IgD-negative memory B cell (primary cell): ENCODE measurements at regions not wholly inside any gene's neighbourhood (a gene's known extent, or its start where the extent isn't known, plus 50 kb on each side); places are given as distances from the start of the nearest gene placed in this dataset.

ENCODE experiments used
- H3K27ac Mint-ChIP-seq, 3 donors: one replicate each; pipeline ENCODE4 v1.8.0; 2020 to 2022; ENCODE audit warnings: mild to moderate bottlenecking in 3 of 3, mixed read lengths in 3 of 3, moderate library complexity in 1 of 3
- H3K27me3 Mint-ChIP-seq: one replicate; pipeline ENCODE4 v1.8.0; 2021; ENCODE audit warnings: mixed read lengths
- H3K36me3 Mint-ChIP-seq: one replicate; pipeline ENCODE4 v1.8.0; 2020; ENCODE audit warnings: mild to moderate bottlenecking, mixed read lengths
- H3K4me1 Mint-ChIP-seq, 3 donors: one replicate each; pipeline ENCODE4 v1.8.0; 2020 to 2022; ENCODE audit warnings: mixed read lengths in 3 of 3, mild to moderate bottlenecking in 1 of 3
- H3K4me3 Mint-ChIP-seq, 4 donors: one replicate each; pipeline ENCODE4 v1.8.0; 2020 to 2022; ENCODE audit warnings: mild to moderate bottlenecking in 4 of 4, mixed read lengths in 4 of 4, moderate library complexity in 3 of 4
- H3K9me3 Mint-ChIP-seq, 3 donors: one replicate each; pipeline ENCODE4 v1.8.0; 2020 to 2021; ENCODE audit warnings: mixed read lengths in 3 of 3, mild to moderate bottlenecking in 1 of 3

DNA sequence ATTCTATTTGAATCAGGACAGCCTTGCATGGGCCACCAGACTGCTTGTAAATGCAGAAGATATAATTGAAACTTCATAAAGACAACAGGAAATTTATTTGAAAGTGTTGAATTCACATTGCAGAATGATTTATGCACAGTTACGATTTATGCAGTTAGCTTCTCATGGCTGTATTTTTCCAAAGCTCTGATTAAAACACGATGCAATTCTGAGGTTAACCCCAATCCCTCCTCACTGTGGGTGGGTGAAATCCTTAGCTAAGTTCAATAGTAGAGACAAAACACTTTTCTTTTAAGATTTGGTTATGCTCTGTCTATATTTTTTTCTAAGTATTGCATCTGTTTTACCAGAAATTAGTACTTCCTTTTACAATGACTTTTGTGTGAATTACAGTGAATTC, 728.8 kb upstream of the IGFBP3 start:
- peaks cover 2 to 9% (median 2%) of the 10 kb centered on the region in 3 donors for H3K9me3 Mint-ChIP-seq
- no peaks in the 10 kb centered on the region for H3K27me3 Mint-ChIP-seq
- no peak overlapping the region for H3K27ac Mint-ChIP-seq
- no peak overlapping the region for H3K4me3 Mint-ChIP-seq
- peaks cover 6% of the 10 kb centered on the region for H3K36me3 Mint-ChIP-seq
- H3K4me1 Mint-ChIP-seq, result no peaks in the 10 kb centered on the region

DNA sequence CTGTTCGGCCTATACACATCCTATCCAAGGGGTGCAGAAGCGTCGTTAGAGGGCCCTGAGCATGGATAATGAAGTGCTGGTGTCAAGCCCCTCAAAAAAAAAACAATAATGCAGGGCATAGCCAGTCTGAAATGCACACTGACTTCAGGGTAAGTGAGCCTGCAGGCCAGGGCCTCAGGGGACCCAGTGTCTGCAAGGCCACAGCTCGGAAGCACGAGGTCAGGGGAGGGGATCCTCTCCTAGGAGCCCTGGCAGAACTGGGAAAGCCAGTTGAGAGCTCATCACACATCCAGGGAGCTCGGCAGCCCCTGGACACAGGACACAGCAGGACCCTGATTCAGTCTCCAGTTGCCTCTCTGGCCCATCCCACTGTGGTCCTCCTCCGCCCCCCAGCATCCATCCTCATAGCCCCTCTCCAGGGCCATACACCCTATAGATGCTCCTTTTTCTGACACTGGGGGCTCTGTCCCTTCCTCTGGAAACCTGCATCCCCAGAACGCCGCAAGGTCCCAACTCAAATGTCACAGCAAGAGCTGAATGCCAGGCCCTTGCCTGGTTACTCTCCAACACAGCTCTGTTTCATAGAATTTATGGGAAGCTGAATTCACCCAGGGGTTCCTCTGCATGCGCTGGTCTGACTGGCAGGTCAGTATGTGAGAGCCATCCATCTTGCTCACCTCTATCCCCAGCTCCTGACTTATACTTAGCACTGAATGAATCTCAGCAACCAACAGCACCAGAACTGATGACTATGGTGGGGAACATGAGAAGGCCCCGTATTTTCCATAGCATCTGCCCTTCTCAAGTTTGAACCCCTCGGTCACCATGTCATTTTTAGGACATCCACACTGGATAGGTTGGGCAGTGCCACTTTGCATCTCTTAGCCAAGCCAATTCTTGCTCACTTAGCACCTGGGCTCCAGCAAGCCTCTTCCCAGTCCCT, 717.0 kb upstream of the IGFBP3 start:
- H3K4me1 Mint-ChIP-seq, result no peaks in the 10 kb centered on the region
- H3K27me3 Mint-ChIP-seq, result no peaks in the 10 kb centered on the region
- no peaks in the 10 kb centered on the region for H3K9me3 Mint-ChIP-seq
- no peaks in the 10 kb centered on the region for H3K36me3 Mint-ChIP-seq
- H3K4me3 Mint-ChIP-seq, result no peak overlapping the region
- H3K27ac Mint-ChIP-seq, result no peak overlapping the region

DNA sequence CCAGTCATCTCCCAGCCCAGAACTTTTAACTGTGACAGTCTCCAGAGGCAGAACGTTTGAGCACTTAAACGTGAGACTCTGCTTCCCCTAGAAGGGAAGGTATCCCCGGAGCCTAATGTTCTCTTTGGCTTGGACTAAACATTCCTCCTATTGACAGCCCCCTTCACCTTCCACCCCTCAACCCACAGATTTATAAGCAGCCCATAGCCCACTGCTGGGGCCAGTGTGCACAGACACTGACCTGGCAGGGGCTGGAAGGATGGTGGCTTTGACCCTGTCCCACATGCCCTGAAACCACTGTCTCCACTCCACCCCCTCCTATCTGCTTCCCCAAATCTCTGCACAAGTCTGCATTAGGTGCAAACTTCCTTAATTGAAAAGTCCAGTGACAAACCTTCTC, 715.0 kb upstream of the IGFBP3 start:
- Mint-ChIP-seq H3K9me3 (no peaks in the 10 kb centered on the region), H3K36me3 (no peaks in the 10 kb centered on the region), H3K27me3 (no peaks in the 10 kb centered on the region), H3K4me3 (no peak overlapping the region), H3K4me1 (no peaks in the 10 kb centered on the region), H3K27ac (no peak overlapping the region)

GRCh38 chr7:46633630-46634240, 712.7 kb upstream of the IGFBP3 start:
- no peak overlapping the region for H3K4me3 Mint-ChIP-seq
- H3K9me3 Mint-ChIP-seq, result no peaks in the 10 kb centered on the region
- no peaks in the 10 kb centered on the region for H3K36me3 Mint-ChIP-seq
- no peaks in the 10 kb centered on the region for H3K4me1 Mint-ChIP-seq
- H3K27ac Mint-ChIP-seq, result no peak overlapping the region
- H3K27me3 Mint-ChIP-seq, result no peaks in the 10 kb centered on the region

DNA sequence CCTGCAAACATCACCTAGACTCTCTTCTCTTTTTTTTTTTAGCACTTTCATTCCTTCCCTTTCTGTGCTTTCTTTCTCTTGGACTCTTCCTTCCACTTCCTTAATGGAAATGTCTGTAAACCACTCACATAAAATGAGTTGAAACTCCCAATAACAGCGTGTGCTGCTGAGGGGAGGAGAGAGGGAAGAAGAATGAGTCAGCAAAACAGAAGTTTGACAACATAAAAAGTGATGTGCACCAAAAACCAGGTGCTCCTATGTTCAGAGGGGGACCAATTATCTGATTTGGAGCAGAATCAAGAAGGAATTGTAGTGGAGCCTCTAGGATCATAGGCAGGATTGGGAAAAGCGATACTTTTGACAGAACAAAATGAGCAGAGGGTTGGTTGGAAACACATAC, 712.1 kb upstream of the IGFBP3 start:
- Mint-ChIP-seq H3K27ac (no peak overlapping the region), H3K4me1 (no peaks in the 10 kb centered on the region), H3K36me3 (no peaks in the 10 kb centered on the region), H3K9me3 (no peaks in the 10 kb centered on the region), H3K27me3 (no peaks in the 10 kb centered on the region), H3K4me3 (no peak overlapping the region)

GRCh38 chr7:46630031-46630430, 709.0 kb upstream of the IGFBP3 start:
- Mint-ChIP-seq H3K4me3 (no peak overlapping the region), H3K36me3 (no peaks in the 10 kb centered on the region), H3K9me3 (no peaks in the 10 kb centered on the region), H3K27me3 (no peaks in the 10 kb centered on the region), H3K27ac (no peak overlapping the region), H3K4me1 (no peaks in the 10 kb centered on the region)

- H3K27me3 Mint-ChIP-seq, result no peaks in the 10 kb centered on the region
- no peaks in the 10 kb centered on the region for H3K36me3 Mint-ChIP-seq
- no peaks in the 10 kb centered on the region for H3K4me1 Mint-ChIP-seq
- H3K4me3 Mint-ChIP-seq, result no peak overlapping the region
- H3K27ac Mint-ChIP-seq, result no peak overlapping the region
- no peaks in the 10 kb centered on the region for H3K9me3 Mint-ChIP-seq
Measured at GRCh38 chr7:46628389-46628788, 707.3 kb upstream of the IGFBP3 start.

DNA sequence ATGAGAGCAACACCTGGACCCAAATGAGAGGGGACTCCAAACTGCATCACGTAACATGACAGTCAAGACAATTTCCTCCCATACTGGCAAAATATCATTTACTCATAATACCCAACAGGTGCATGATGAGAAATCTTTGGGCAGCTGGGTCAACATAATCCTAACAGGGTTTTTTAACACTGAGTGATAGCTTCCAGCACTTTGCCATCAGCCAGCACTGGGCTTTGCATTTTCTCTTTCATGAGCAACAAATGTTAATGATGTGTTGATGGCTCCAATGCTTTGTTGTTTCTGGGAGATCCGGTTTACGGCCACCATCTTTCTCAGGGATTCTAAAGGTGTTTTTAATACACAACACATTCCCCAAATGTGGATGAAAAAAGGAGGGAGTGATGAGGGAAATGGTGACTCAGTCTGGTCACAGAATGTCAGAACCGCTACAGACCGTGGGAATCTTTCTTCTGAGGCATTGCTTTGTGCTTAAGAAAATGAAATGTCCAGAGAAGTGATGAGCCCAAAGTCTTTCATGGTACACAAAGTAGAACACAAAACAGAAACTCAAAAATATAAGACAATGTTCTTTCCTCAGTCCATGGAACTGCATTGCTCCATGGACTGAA, 705.7 kb upstream of the IGFBP3 start:
- Mint-ChIP-seq H3K9me3 (no peaks in the 10 kb centered on the region), H3K4me3 (no peak overlapping the region), H3K27ac (no peak overlapping the region), H3K4me1 (no peaks in the 10 kb centered on the region), H3K27me3 (no peaks in the 10 kb centered on the region), H3K36me3 (no peaks in the 10 kb centered on the region)

- Mint-ChIP-seq H3K9me3 (no peaks in the 10 kb centered on the region), H3K27me3 (no peaks in the 10 kb centered on the region), H3K4me1 (no peaks in the 10 kb centered on the region), H3K27ac (no peak overlapping the region), H3K36me3 (no peaks in the 10 kb centered on the region), H3K4me3 (no peak overlapping the region)
Measured at GRCh38 chr7:46626261-46626660, 705.2 kb upstream of the IGFBP3 start.

- H3K27me3 Mint-ChIP-seq, result no peaks in the 10 kb centered on the region
- no peaks in the 10 kb centered on the region for H3K9me3 Mint-ChIP-seq
- H3K4me3 Mint-ChIP-seq, result no peak overlapping the region
Measured at GRCh38 chr7:46625032-46625431, 704.0 kb upstream of the IGFBP3 start.

GRCh38 chr7:46622251-46622650, 701.2 kb upstream of the IGFBP3 start:
- Mint-ChIP-seq H3K9me3 (peaks cover 0 to 2% (median 0%) of the 10 kb centered on the region in 3 donors), H3K36me3 (no peaks in the 10 kb centered on the region), H3K4me1 (no peaks in the 10 kb centered on the region)

More at GRCh38 chr7:46625032-46625431, 704.0 kb upstream of the IGFBP3 start:
- no peaks in the 10 kb centered on the region for H3K4me1 Mint-ChIP-seq
- no peak overlapping the region for H3K27ac Mint-ChIP-seq
- H3K36me3 Mint-ChIP-seq, result no peaks in the 10 kb centered on the region

DNA sequence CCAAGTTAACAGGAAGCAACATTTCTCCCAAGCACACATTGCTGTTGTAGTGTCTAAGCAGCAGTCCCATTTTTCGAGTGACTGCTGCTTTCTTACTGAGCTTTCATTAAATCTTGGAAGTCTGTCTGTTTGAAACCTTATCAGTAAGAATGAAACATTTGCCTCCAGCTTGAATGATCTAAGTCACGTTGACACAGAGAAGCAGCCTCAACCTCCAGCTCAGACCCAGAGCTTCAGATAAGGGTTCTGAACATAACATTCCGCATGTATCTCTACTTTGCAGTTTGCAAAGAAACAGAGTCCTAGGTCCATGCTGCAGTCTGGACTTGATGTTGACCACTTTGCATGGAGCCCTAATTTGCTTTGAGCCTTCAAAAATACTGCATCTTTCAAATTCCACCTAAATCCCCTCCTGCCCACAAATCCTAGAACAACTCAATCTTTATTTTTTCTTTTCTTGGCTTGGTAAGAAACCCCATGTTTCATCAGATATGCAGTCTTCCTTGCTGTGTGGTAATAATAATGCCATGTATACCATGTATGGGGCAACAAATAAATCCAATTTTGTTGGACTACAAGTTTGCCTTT, 698.7 kb upstream of the IGFBP3 start:
- H3K36me3 Mint-ChIP-seq, result no peaks in the 10 kb centered on the region
- no peak overlapping the region for H3K4me3 Mint-ChIP-seq
- no peaks in the 10 kb centered on the region for H3K4me1 Mint-ChIP-seq
- H3K27me3 Mint-ChIP-seq, result no peaks in the 10 kb centered on the region
- H3K9me3 Mint-ChIP-seq, result peaks cover 0 to 4% (median 2%) of the 10 kb centered on the region in 3 donors
- no peak overlapping the region for H3K27ac Mint-ChIP-seq

More at GRCh38 chr7:46622251-46622650, 701.2 kb upstream of the IGFBP3 start:
- Mint-ChIP-seq H3K4me3 (no peak overlapping the region), H3K27ac (no peak overlapping the region), H3K27me3 (no peaks in the 10 kb centered on the region)

GRCh38 chr7:46616636-46617035, 695.6 kb upstream of the IGFBP3 start:
- peaks cover 0 to 4% (median 3%) of the 10 kb centered on the region in 3 donors for H3K9me3 Mint-ChIP-seq
- H3K4me3 Mint-ChIP-seq, result no peak overlapping the region
- H3K36me3 Mint-ChIP-seq, result no peaks in the 10 kb centered on the region
- H3K27ac Mint-ChIP-seq, result no peak overlapping the region
- H3K27me3 Mint-ChIP-seq, result no peaks in the 10 kb centered on the region
- H3K4me1 Mint-ChIP-seq, result no peaks in the 10 kb centered on the region

GRCh38 chr7:46613551-46613950, 692.5 kb upstream of the IGFBP3 start:
- H3K4me3 Mint-ChIP-seq, result no peak overlapping the region
- no peaks in the 10 kb centered on the region for H3K36me3 Mint-ChIP-seq
- no peaks in the 10 kb centered on the region for H3K4me1 Mint-ChIP-seq
- H3K27me3 Mint-ChIP-seq, result no peaks in the 10 kb centered on the region
- peaks cover 0 to 4% (median 3%) of the 10 kb centered on the region in 3 donors for H3K9me3 Mint-ChIP-seq
- H3K27ac Mint-ChIP-seq, result no peak overlapping the region

DNA sequence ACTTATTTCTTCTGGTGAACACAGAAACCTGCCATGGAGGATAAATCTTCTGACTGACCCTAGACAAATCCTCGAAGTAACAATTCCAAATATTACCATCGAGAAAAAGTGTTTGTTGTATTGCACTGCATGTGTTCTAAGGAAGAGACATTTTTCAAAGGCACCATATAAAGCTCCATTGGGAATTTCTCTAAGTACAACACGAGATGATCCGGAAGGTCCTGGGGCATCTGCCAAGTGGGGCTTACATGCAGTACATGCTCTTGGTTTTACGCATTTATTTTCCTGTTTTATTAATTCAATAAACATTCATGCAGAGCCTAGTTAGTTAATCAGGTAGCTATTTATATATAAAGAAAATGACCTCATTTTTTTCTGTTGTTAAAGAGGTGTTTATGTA, 692.0 kb upstream of the IGFBP3 start:
- Mint-ChIP-seq H3K36me3 (no peaks in the 10 kb centered on the region), H3K27ac (no peak overlapping the region), H3K9me3 (peaks cover 0 to 4% (median 3%) of the 10 kb centered on the region in 3 donors), H3K4me3 (no peak overlapping the region), H3K27me3 (no peaks in the 10 kb centered on the region), H3K4me1 (no peaks in the 10 kb centered on the region)
